ENCODE measurements at regions not wholly inside any gene's neighbourhood (a gene's known extent, or its start where the extent isn't known, plus 50 kb on each side); places are given as distances from the start of the nearest gene placed in this dataset.

DNA sequence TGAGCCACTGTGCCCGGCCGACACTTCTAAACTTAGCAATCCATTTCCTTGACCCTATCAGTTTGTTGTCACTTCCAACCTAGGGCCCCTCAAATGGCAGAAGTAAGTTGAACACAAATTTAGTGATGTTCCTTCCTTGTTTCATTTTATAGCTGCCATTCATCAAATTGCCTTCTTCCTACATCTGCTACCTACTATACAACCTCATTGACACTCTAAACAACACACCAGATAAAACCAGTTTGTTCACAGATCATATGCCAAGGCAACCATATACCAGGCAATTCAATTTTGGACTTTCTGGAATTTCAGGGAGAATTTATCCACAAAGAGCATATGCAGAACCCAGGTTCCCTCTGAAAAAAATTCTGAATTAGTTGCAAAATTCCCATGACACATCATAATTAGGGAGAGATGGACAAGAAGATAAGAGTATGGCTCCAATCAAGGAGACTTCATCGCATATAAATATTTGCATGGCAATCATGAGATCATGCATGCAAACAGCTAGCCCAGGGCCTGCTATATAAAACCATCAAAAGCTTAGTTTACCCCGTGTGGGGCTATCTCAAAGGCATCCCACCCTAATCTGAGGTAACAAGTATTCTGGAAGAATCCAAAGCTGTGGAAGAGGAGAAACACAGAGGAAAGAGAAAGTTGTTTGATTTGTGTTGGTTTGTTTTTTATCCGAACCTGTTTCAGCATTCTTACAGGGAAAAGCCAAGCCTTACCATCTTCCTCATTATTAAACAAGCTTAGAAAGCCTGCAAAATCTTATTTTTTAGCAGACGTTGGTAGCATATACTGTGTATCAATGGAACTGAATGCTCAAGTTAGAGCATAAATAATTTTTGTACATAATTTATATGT, 132.8 kb upstream of the TNFAIP3 start:
- H3K27ac ChIP-seq: no peak overlapping the region
- WGBS, 2 donors: 88% methylated on average over 6 of the region's 6 CpGs
- TF ChIP-seq POLR2A (IDR thresholded peaks at IDR 0.05): no peak
- TF ChIP-seq, protein P1, sequence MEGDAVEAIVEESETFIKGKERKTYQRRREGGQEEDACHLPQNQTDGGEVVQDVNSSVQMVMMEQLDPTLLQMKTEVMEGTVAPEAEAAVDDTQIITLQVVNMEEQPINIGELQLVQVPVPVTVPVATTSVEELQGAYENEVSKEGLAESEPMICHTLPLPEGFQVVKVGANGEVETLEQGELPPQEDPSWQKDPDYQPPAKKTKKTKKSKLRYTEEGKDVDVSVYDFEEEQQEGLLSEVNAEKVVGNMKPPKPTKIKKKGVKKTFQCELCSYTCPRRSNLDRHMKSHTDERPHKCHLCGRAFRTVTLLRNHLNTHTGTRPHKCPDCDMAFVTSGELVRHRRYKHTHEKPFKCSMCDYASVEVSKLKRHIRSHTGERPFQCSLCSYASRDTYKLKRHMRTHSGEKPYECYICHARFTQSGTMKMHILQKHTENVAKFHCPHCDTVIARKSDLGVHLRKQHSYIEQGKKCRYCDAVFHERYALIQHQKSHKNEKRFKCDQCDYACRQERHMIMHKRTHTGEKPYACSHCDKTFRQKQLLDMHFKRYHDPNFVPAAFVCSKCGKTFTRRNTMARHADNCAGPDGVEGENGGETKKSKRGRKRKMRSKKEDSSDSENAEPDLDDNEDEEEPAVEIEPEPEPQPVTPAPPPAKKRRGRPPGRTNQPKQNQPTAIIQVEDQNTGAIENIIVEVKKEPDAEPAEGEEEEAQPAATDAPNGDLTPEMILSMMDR (IDR thresholded peaks at IDR 0.05): no peak

DNA sequence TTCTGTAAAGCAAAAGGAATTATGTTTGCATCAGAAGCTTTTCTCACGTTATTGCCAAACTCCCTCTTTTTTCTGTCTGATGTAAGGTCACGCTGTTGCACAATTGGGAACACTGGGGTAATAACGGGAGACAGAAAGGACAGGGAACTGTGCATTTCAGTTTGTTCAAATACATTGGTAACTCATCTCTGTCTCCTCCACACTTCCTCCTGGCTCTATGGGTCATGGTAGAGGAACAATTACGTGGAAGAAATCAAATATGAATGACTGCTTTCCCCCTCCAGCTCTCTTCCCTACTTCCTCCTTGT, 132.2 kb upstream of the TNFAIP3 start:
- no peak overlapping the region for H3K4me3 ChIP-seq
- no peak for TF ChIP-seq POLR2A (IDR thresholded peaks at IDR 0.05)
- TF ChIP-seq, protein P1 (IDR thresholded peaks at IDR 0.05): no peak
- no peak overlapping the region for H3K27ac ChIP-seq
- DNase-seq: no peak
- no peaks in the 10 kb centered on the region for H3K27me3 ChIP-seq
- 71 to 80% methylated on average over 4 of the region's 4 CpGs for WGBS, 2 donors
- no peaks in the 10 kb centered on the region for H3K36me3 ChIP-seq (ENCODE audit: low read depth, missing control alignments)
- intact Hi-C loops (cut with DNase I; ENCODE audit: low total_unique reads): no loop called here
- no peaks in the 10 kb centered on the region for H3K9me3 ChIP-seq
- H3K4me1 ChIP-seq: peaks cover 5% of the 10 kb centered on the region

More for the DNA sequence above, 132.8 kb upstream of the TNFAIP3 start:
- Histone ChIP-seq H3K36me3 (ENCODE audit: low read depth, missing control alignments) (no peaks in the 10 kb centered on the region), H3K27me3 (no peaks in the 10 kb centered on the region), H3K9me3 (no peaks in the 10 kb centered on the region), H3K4me3 (no peak overlapping the region), H3K4me1 (peaks cover 8% of the 10 kb centered on the region)
- intact Hi-C loops (cut with DNase I; ENCODE audit: low total_unique reads): no loop called here
- DNase-seq: no peak

DNA sequence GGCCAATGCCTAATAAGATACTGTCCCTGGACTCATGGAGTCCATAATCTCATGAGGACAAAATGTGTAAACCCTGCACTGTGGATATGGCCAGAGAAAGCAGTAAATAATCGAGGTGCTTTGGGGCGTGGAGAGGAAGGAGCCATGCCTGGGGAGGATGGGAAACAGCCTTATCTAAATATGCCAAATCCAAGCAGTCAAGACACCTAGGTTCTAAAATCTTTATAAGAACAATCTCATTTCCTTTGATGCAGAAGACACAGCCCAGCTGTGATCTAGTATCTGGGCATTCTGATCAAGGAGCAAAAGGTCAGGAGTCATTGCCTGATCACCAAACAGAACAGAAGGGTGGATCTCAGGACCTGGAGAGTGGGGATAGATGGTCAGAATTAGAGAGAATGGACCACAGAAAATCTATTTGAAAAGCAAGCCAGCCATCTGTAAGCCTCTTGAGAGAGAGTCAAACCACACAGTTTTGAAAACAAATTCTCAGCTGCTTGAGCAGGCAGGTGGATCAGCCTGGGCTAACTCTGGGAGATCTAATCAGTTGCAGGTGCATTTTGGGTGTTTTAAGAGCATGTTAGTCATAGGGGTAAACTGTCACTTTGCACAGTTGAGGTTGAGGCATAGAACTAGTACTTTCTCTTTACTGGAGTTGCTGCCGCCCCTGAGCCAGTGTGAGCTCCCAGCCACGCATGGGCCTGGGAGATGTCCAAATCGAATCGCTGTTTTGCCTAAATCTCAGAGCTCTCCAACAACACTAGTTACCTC, 130.8 kb upstream of the TNFAIP3 start:
- WGBS, 2 donors: 89 to 90% methylated on average over 6 of the region's 6 CpGs
- intact Hi-C loops (cut with DNase I; ENCODE audit: low total_unique reads): no loop called here
- no peak for DNase-seq
- TF ChIP-seq, protein P1 (IDR thresholded peaks at IDR 0.05): no peak
- TF ChIP-seq POLR2A (IDR thresholded peaks at IDR 0.05): no peak
- peaks cover 5% of the 10 kb centered on the region for H3K4me1 ChIP-seq
- H3K27me3 ChIP-seq: no peaks in the 10 kb centered on the region
- no peaks in the 10 kb centered on the region for H3K36me3 ChIP-seq (ENCODE audit: low read depth, missing control alignments)
- H3K27ac ChIP-seq: peak overlapping the region in 1 of 2 donors; percentile 22
- H3K4me3 ChIP-seq: no peak overlapping the region
- no peaks in the 10 kb centered on the region for H3K9me3 ChIP-seq

DNA sequence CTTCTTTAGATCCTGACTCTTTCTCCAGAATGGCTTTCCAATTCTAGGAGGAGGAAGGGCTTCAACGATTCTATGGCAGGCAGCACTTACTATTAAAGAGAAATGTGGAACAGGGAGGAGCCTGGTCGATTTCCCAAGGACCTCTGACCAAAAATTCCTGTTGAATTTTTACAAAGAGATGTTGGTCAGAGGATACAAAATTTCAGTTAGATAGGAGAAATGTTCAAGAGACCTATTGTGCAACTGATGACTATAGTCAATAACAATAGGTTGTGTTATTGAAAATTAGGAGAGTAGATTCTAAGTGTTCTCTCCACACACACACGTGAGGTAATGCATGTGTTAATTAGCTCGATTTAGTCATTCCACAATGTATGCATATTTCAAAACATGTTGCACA, 130.1 kb upstream of the TNFAIP3 start:
- no peak for TF ChIP-seq POLR2A (IDR thresholded peaks at IDR 0.05)
- TF ChIP-seq, protein P1 (IDR thresholded peaks at IDR 0.05): no peak
- DNase-seq: no peak
- intact Hi-C loops (cut with DNase I; ENCODE audit: low total_unique reads): no loop called here
- H3K9me3 ChIP-seq: no peaks in the 10 kb centered on the region
- peaks cover 5% of the 10 kb centered on the region for H3K4me1 ChIP-seq
- WGBS, 2 donors: 38 to 49% methylated on average over 4 of the region's 4 CpGs
- H3K36me3 ChIP-seq (ENCODE audit: low read depth, missing control alignments): no peaks in the 10 kb centered on the region
- H3K27ac ChIP-seq: peak overlapping the region in 1 of 2 donors; percentile 22
- H3K27me3 ChIP-seq: no peaks in the 10 kb centered on the region
- no peak overlapping the region for H3K4me3 ChIP-seq
